Uterus (tissue), 2 donors: ENCODE measurements at regions not wholly inside any gene's neighbourhood (a gene's known extent, or its start where the extent isn't known, plus 50 kb on each side); places are given as distances from the start of the nearest gene placed in this dataset.

Source experiments
- CTCF ChIP-seq, 4 experiments: fragments of 200-600 bp in 2 of 4; fragments of 450-650 bp in 2 of 4; sonication (generic) in 2 of 4; IDR thresholded peaks; one replicate each; pipeline ENCODE4 v1.5.1; 2016 to 2019; ENCODE audit warnings: antibody characterized with exemption in 4 of 4, mild to moderate bottlenecking in 2 of 4, moderate library complexity in 1 of 4
- POLR2A ChIP-seq, 2 donors: fragments of 450-650 bp; IDR thresholded peaks; one replicate each; pipeline ENCODE4 v1.6.1; 2016; ENCODE audit warnings: antibody characterized with exemption in 2 of 2, mild to moderate bottlenecking in 1 of 2, moderate library complexity in 1 of 2

- TF ChIP-seq POLR2A (IDR thresholded peaks at IDR 0.05): no peak
- TF ChIP-seq CTCF (IDR thresholded peaks at IDR 0.05): no peak
Measured at GRCh38 chr3:113148284-113148683, 63.1 kb upstream of the BOC start.
